H9 (cell line): ENCODE measurements at regions not wholly inside any gene's neighbourhood (a gene's known extent, or its start where the extent isn't known, plus 50 kb on each side); places are given as distances from the start of the nearest gene placed in this dataset.

Experiments
- DNase-seq: peaks from one replicate; pipeline ENCODE4 v3.0.0-alpha.2; 2017
- H2AFZ ChIP-seq: one replicate; pipeline ENCODE4 v1.6.1; 2013; ENCODE audit warnings: mild to moderate bottlenecking, low read length, control low read depth, moderate library complexity
- H2AK5ac ChIP-seq: 2 replicates; pipeline ENCODE4 v1.6.1; 2013; ENCODE audit warnings: low read length, control low read depth, mixed read lengths; ENCODE audit not compliant: insufficient read length
- H2BK120ac ChIP-seq: one replicate; pipeline ENCODE4 v1.6.1; 2013; ENCODE audit warnings: low read depth, mild to moderate bottlenecking, low read length, control low read depth, inconsistent platforms; ENCODE audit not compliant: poor library complexity, severe bottlenecking
- H2BK12ac ChIP-seq: 2 replicates; pipeline ENCODE4 v1.6.1; 2013; ENCODE audit warnings: low read length, control low read depth, mixed read lengths, low read depth; ENCODE audit not compliant: insufficient read length
- H2BK15ac ChIP-seq: 2 replicates; pipeline ENCODE4 v1.6.1; 2013; ENCODE audit warnings: low read depth, low read length, control low read depth
- H2BK20ac ChIP-seq: one replicate; pipeline ENCODE4 v1.6.1; 2013; ENCODE audit warnings: low read depth, mild to moderate bottlenecking, low read length, control low read depth, inconsistent platforms; ENCODE audit not compliant: poor library complexity, severe bottlenecking
- H2BK5ac ChIP-seq: 2 replicates; pipeline ENCODE4 v1.6.1; 2013; ENCODE audit warnings: low read length, control low read depth, mixed read lengths; ENCODE audit not compliant: insufficient read length
- H3K14ac ChIP-seq: 2 replicates; pipeline ENCODE4 v1.6.1; 2013; ENCODE audit warnings: low read length, control low read depth; ENCODE audit not compliant: insufficient read depth
- H3K18ac ChIP-seq: 2 replicates; pipeline ENCODE4 v1.6.1; 2013; ENCODE audit warnings: low read depth, mild to moderate bottlenecking, mixed read lengths, low read length, control low read depth; ENCODE audit not compliant: insufficient read length
- H3K23ac ChIP-seq: 2 replicates; pipeline ENCODE4 v1.6.1; 2013; ENCODE audit warnings: low read length, control low read depth, mixed read lengths, low read depth; ENCODE audit not compliant: insufficient read length
- H3K23me2 ChIP-seq: 2 replicates; pipeline ENCODE4 v1.6.1; 2013; ENCODE audit warnings: low read depth, mild to moderate bottlenecking, mixed read lengths, low read length, control low read depth; ENCODE audit not compliant: insufficient read length, poor library complexity, severe bottlenecking
- H3K27ac ChIP-seq: 2 replicates; pipeline ENCODE4 v1.5.1; 2013; ENCODE audit warnings: low read length, control low read depth, mixed read lengths, low read depth; ENCODE audit not compliant: insufficient read length
- H3K27me3 ChIP-seq: 2 replicates; pipeline ENCODE4 v1.6.1; 2013; ENCODE audit warnings: low read length, control low read depth, inconsistent platforms; ENCODE audit not compliant: insufficient read depth
- H3K4ac ChIP-seq: 2 replicates; pipeline ENCODE4 v1.6.1; 2013; ENCODE audit warnings: low read depth, mild to moderate bottlenecking, control low read depth, inconsistent platforms, low read length, moderate library complexity
- H3K4me1 ChIP-seq: 2 replicates; pipeline ENCODE4 v1.6.1; 2013; ENCODE audit warnings: low read length, control low read depth, inconsistent platforms; ENCODE audit not compliant: insufficient read depth
- H3K4me2 ChIP-seq: 2 replicates; pipeline ENCODE4 v1.6.1; 2013; ENCODE audit warnings: low read length, control low read depth, mixed read lengths; ENCODE audit not compliant: insufficient read length, insufficient read depth
- H3K56ac ChIP-seq: 2 replicates; pipeline ENCODE4 v1.6.1; 2013; ENCODE audit warnings: low read depth, mild to moderate bottlenecking, mixed read lengths, low read length, control low read depth; ENCODE audit not compliant: insufficient read length
- H3K79me1 ChIP-seq: 2 replicates; pipeline ENCODE4 v1.6.1; 2013; ENCODE audit warnings: low read depth, mild to moderate bottlenecking, moderate library complexity, low read length, control low read depth, inconsistent platforms; ENCODE audit not compliant: insufficient read depth, poor library complexity, severe bottlenecking
- H3K79me2 ChIP-seq: 2 replicates; pipeline ENCODE4 v1.6.1; 2013; ENCODE audit warnings: low read length, control low read depth, inconsistent platforms; ENCODE audit not compliant: insufficient read depth
- H3K9ac ChIP-seq: 2 replicates; pipeline ENCODE4 v1.6.1; 2013; ENCODE audit warnings: low read length, control low read depth, mixed read lengths; ENCODE audit not compliant: insufficient read length; ENCODE audit errors: extremely low read depth
- H3K9me3 ChIP-seq: one replicate; pipeline ENCODE4 v1.6.1; 2013; ENCODE audit warnings: low read depth, low read length, inconsistent platforms; ENCODE audit not compliant: control insufficient read depth
- H3T11ph ChIP-seq: one replicate; pipeline ENCODE4 v1.6.1; 2013; ENCODE audit warnings: mild to moderate bottlenecking, low read length, control low read depth, inconsistent platforms
- H4K20me1 ChIP-seq: one replicate; pipeline ENCODE4 v1.6.1; 2013; ENCODE audit not compliant: control insufficient read depth, insufficient read length, insufficient read depth
- H4K5ac ChIP-seq: 2 replicates; pipeline ENCODE4 v1.6.1; 2013; ENCODE audit warnings: low read depth, mild to moderate bottlenecking, mixed read lengths, low read length, control low read depth; ENCODE audit not compliant: insufficient read length
- H4K8ac ChIP-seq: replicated peaks from 2 replicates; pipeline ENCODE4 v1.6.1; 2013; ENCODE audit warnings: low read length, control low read depth, mixed read lengths, low read depth; ENCODE audit not compliant: insufficient read length
- H4K91ac ChIP-seq: 2 replicates; pipeline ENCODE4 v1.6.1; 2013; ENCODE audit warnings: low read depth, mild to moderate bottlenecking, moderate library complexity, mixed read lengths, low read length, control low read depth; ENCODE audit not compliant: insufficient read length
- H3K27ac Mint-ChIP-seq, 3 experiments: 2 replicates in 2 of 3; 3 replicates in 1 of 3; pipeline ENCODE4 v1.8.0; 2020 to 2021; ENCODE audit warnings: mixed read lengths in 3 of 3, mild to moderate bottlenecking in 1 of 3, moderate library complexity in 1 of 3
- H3K27me3 Mint-ChIP-seq: 2 replicates; pipeline ENCODE4 v1.8.0; 2021; ENCODE audit warnings: low read depth, mild to moderate bottlenecking, moderate library complexity, mixed read lengths
- H3K36me3 Mint-ChIP-seq, 3 experiments: 2 replicates in 2 of 3; 3 replicates in 1 of 3; pipeline ENCODE4 v1.8.0; 2020 to 2021; ENCODE audit warnings: low read depth in 3 of 3, mixed read lengths in 3 of 3; ENCODE audit not compliant: insufficient read depth in 1 of 3
- H3K4me1 Mint-ChIP-seq, 2 experiments: 2 replicates each; pipeline ENCODE4 v1.8.0; 2020; ENCODE audit warnings: mixed read lengths in 2 of 2
- H3K4me3 Mint-ChIP-seq, 2 experiments: 2 replicates in 1 of 2; 3 replicates in 1 of 2; pipeline ENCODE4 v1.8.0; 2020 to 2021; ENCODE audit warnings: mild to moderate bottlenecking in 2 of 2, mixed read lengths in 2 of 2, moderate library complexity in 1 of 2
- H3K9me3 Mint-ChIP-seq, 2 experiments: 2 replicates in 1 of 2; 3 replicates in 1 of 2; pipeline ENCODE4 v1.8.0; 2020; ENCODE audit warnings: mild to moderate bottlenecking in 2 of 2, mixed read lengths in 2 of 2, moderate library complexity in 1 of 2
- CTCF ChIP-seq: fragments of 200-600 bp; sonication (generic); conservative IDR thresholded peaks from 3 replicates; pipeline ENCODE4 v1.8.0; 2021; ENCODE audit warnings: antibody characterized with exemption, mild to moderate bottlenecking
- WGBS: extraction: QIAGEN DNeasy Blood & Tissue Kit; methylation state at CpG from one replicate; pipeline ENCODE4 v1.1.7; 2013; ENCODE audit warnings: missing lambda C conversion rate, low lambda C conversion rate, mixed read lengths; ENCODE audit not compliant: insufficient read length; ENCODE audit errors: extremely low coverage; 5-methylcytosine and 5-hydroxymethylcytosine counted together

GRCh38 chr14:76639606-76640229, 121.5 kb upstream of the VASH1 start:
- H4K8ac ChIP-seq: no peak overlapping the region
- no peak overlapping the region for H3K27ac ChIP-seq
- H2BK20ac ChIP-seq: no peak overlapping the region
- Mint-ChIP-seq H3K9me3 (peaks cover 5 to 9% of the 10 kb centered on the region in 2 experiments), H3K4me1 (peaks cover 16 to 17% of the 10 kb centered on the region in 2 experiments), H3K27me3 (peaks cover 9% of the 10 kb centered on the region), H3K27ac (no peak overlapping the region), H3K36me3 (peaks cover 0 to 4% (median 0%) of the 10 kb centered on the region in 3 experiments; a peak in 3 of 7 replicates), H3K4me3 (no peak overlapping the region)
- no peak overlapping the region for H4K5ac ChIP-seq
- H2BK15ac ChIP-seq: no peak overlapping the region
- no peaks in the 10 kb centered on the region for H3K27me3 ChIP-seq
- no peak for DNase-seq
- no peak overlapping the region for H4K91ac ChIP-seq
- H3K4ac ChIP-seq: no peak overlapping the region
- no peak overlapping the region for H3K14ac ChIP-seq
- 0 out of 2 replicates have a peak, but pooled peaks cover 2% of the 10 kb centered on the region for H3K79me2 ChIP-seq
- H3K23me2 ChIP-seq: no peaks in the 10 kb centered on the region
- H3K4me2 ChIP-seq: no peak overlapping the region
- H2BK5ac ChIP-seq: no peak overlapping the region
- no peak overlapping the region for H3T11ph ChIP-seq
- no peaks in the 10 kb centered on the region for H3K79me1 ChIP-seq
- H3K9me3 ChIP-seq: no peaks in the 10 kb centered on the region
- no peak overlapping the region for H3K18ac ChIP-seq
- H2BK120ac ChIP-seq: no peak overlapping the region
- no peak overlapping the region for H2AFZ ChIP-seq
- H2AK5ac ChIP-seq: no peak overlapping the region
- whole genome bisulfite sequencing: no CpG with 5 or more reads among the region's 6 CpGs
- no peak overlapping the region for H2BK12ac ChIP-seq
- H3K56ac ChIP-seq: no peak overlapping the region
- no peak overlapping the region for H3K23ac ChIP-seq
- no peak for TF ChIP-seq CTCF
- no peak overlapping the region for H3K9ac ChIP-seq
- no peaks in the 10 kb centered on the region for H3K4me1 ChIP-seq
- no peaks in the 10 kb centered on the region for H4K20me1 ChIP-seq
